Activated T-helper 17 cell treated with anti-CD3 and anti-CD28 coated beads, Interleukin-2, amount 50 U/mL, for 72 hours (primary cell): ENCODE measurements at regions not wholly inside any gene's neighbourhood (a gene's known extent, or its start where the extent isn't known, plus 50 kb on each side); places are given as distances from the start of the nearest gene placed in this dataset.

ENCODE experiments used
- ATAC-seq: fragments of 150-1000 bp; cut with Tn5 transposase; replicated peaks from 2 replicates; pipeline ENCODE4 v1.10.0; 2021; ENCODE audit warnings: mild to moderate bottlenecking, moderate library complexity
- H3K27ac Mint-ChIP-seq: one replicate; pipeline ENCODE4 v1.8.0; 2022; ENCODE audit warnings: mixed read lengths
- H3K27me3 Mint-ChIP-seq: one replicate; pipeline ENCODE4 v1.8.0; 2022; ENCODE audit warnings: mixed read lengths
- H3K36me3 Mint-ChIP-seq: one replicate; pipeline ENCODE4 v1.8.0; 2022; ENCODE audit warnings: low read depth, mild to moderate bottlenecking, mixed read lengths
- H3K4me1 Mint-ChIP-seq: one replicate; pipeline ENCODE4 v1.8.0; 2022; ENCODE audit warnings: mixed read lengths
- H3K4me3 Mint-ChIP-seq: one replicate; pipeline ENCODE4 v1.8.0; 2022; ENCODE audit warnings: mild to moderate bottlenecking, mixed read lengths
- H3K9me3 Mint-ChIP-seq: one replicate; pipeline ENCODE4 v1.8.0; 2022; ENCODE audit warnings: mixed read lengths

- no peak for ATAC-seq
- Mint-ChIP-seq H3K27ac (no peak overlapping the region), H3K4me1 (no peaks in the 10 kb centered on the region), H3K27me3 (peaks cover 35% of the 10 kb centered on the region), H3K4me3 (no peak overlapping the region), H3K9me3 (no peaks in the 10 kb centered on the region), H3K36me3 (no peaks in the 10 kb centered on the region)
These were observed 124.4 kb downstream of the FBXO15 start for GRCh38 chr18:74023220-74023619.

- no peaks in the 10 kb centered on the region for H3K36me3 Mint-ChIP-seq
- no peak overlapping the region for H3K27ac Mint-ChIP-seq
- peaks cover 37% of the 10 kb centered on the region for H3K27me3 Mint-ChIP-seq
- H3K4me3 Mint-ChIP-seq = no peak overlapping the region
- no peak for ATAC-seq
- H3K4me1 Mint-ChIP-seq = peaks cover 4% of the 10 kb centered on the region
- H3K9me3 Mint-ChIP-seq = no peaks in the 10 kb centered on the region
These were observed 127.8 kb downstream of the FBXO15 start for GRCh38 chr18:74019864-74020263.

GRCh38 chr18:74013955-74014354 lies 133.7 kb downstream of the FBXO15 start:
- H3K36me3 Mint-ChIP-seq = no peaks in the 10 kb centered on the region
- no peak for ATAC-seq
- no peak overlapping the region for H3K4me3 Mint-ChIP-seq
- peaks cover 17% of the 10 kb centered on the region for H3K27me3 Mint-ChIP-seq
- H3K4me1 Mint-ChIP-seq = peaks cover 4% of the 10 kb centered on the region
- no peak overlapping the region for H3K27ac Mint-ChIP-seq
- no peaks in the 10 kb centered on the region for H3K9me3 Mint-ChIP-seq

GRCh38 chr18:74012954-74013630 lies 134.5 kb downstream of the FBXO15 start:
- Mint-ChIP-seq H3K36me3 (no peaks in the 10 kb centered on the region), H3K27me3 (peaks cover 14% of the 10 kb centered on the region), H3K4me3 (no peak overlapping the region), H3K4me1 (peaks cover 4% of the 10 kb centered on the region), H3K27ac (no peak overlapping the region), H3K9me3 (no peaks in the 10 kb centered on the region)
- ATAC-seq = no peak

GRCh38 chr18:74006143-74006542 lies 141.5 kb downstream of the FBXO15 start:
- no peak overlapping the region for H3K27ac Mint-ChIP-seq
- H3K4me1 Mint-ChIP-seq = no peaks in the 10 kb centered on the region
- ATAC-seq = no peak
- H3K4me3 Mint-ChIP-seq = no peak overlapping the region
- no peaks in the 10 kb centered on the region for H3K9me3 Mint-ChIP-seq
- H3K36me3 Mint-ChIP-seq = no peaks in the 10 kb centered on the region
- no peaks in the 10 kb centered on the region for H3K27me3 Mint-ChIP-seq

- H3K27ac Mint-ChIP-seq = no peak overlapping the region
- H3K9me3 Mint-ChIP-seq = no peaks in the 10 kb centered on the region
- H3K36me3 Mint-ChIP-seq = no peaks in the 10 kb centered on the region
- no peaks in the 10 kb centered on the region for H3K4me1 Mint-ChIP-seq
- no peak overlapping the region for H3K4me3 Mint-ChIP-seq
- ATAC-seq = no peak
- H3K27me3 Mint-ChIP-seq = no peaks in the 10 kb centered on the region
These were observed 142.1 kb downstream of the FBXO15 start for GRCh38 chr18:74005320-74006109.

- Mint-ChIP-seq H3K27ac (no peak overlapping the region), H3K4me3 (no peak overlapping the region), H3K4me1 (no peaks in the 10 kb centered on the region), H3K9me3 (no peaks in the 10 kb centered on the region), H3K27me3 (no peaks in the 10 kb centered on the region), H3K36me3 (no peaks in the 10 kb centered on the region)
- ATAC-seq = no peak
These were observed 155.2 kb downstream of the FBXO15 start for GRCh38 chr18:73992242-73993022.

GRCh38 chr18:73991570-73991969 lies 156.1 kb downstream of the FBXO15 start:
- Mint-ChIP-seq H3K4me3 (no peak overlapping the region), H3K27me3 (no peaks in the 10 kb centered on the region), H3K36me3 (no peaks in the 10 kb centered on the region), H3K9me3 (no peaks in the 10 kb centered on the region), H3K27ac (no peak overlapping the region), H3K4me1 (no peaks in the 10 kb centered on the region)
- no peak for ATAC-seq

- ATAC-seq = no peak
- H3K27ac Mint-ChIP-seq = no peak overlapping the region
- no peaks in the 10 kb centered on the region for H3K4me1 Mint-ChIP-seq
- H3K36me3 Mint-ChIP-seq = no peaks in the 10 kb centered on the region
- no peak overlapping the region for H3K4me3 Mint-ChIP-seq
- H3K9me3 Mint-ChIP-seq = no peaks in the 10 kb centered on the region
- H3K27me3 Mint-ChIP-seq = no peaks in the 10 kb centered on the region
These were observed 157.4 kb downstream of the FBXO15 start for GRCh38 chr18:73990258-73990657.

- Mint-ChIP-seq H3K27ac (no peak overlapping the region), H3K9me3 (no peaks in the 10 kb centered on the region), H3K27me3 (no peaks in the 10 kb centered on the region), H3K4me1 (no peaks in the 10 kb centered on the region), H3K36me3 (no peaks in the 10 kb centered on the region), H3K4me3 (no peak overlapping the region)
- no peak for ATAC-seq
These were observed 160.2 kb downstream of the FBXO15 start for GRCh38 chr18:73987247-73987980.

GRCh38 chr18:73986711-73987110 lies 160.9 kb downstream of the FBXO15 start:
- Mint-ChIP-seq H3K4me3 (no peak overlapping the region), H3K4me1 (no peaks in the 10 kb centered on the region), H3K9me3 (no peaks in the 10 kb centered on the region), H3K27ac (no peak overlapping the region), H3K27me3 (no peaks in the 10 kb centered on the region), H3K36me3 (no peaks in the 10 kb centered on the region)
- no peak for ATAC-seq

GRCh38 chr18:73985855-73986625 lies 161.6 kb downstream of the FBXO15 start:
- Mint-ChIP-seq H3K9me3 (no peaks in the 10 kb centered on the region), H3K36me3 (no peaks in the 10 kb centered on the region), H3K4me3 (no peak overlapping the region), H3K27ac (no peak overlapping the region), H3K27me3 (no peaks in the 10 kb centered on the region), H3K4me1 (no peaks in the 10 kb centered on the region)
- ATAC-seq = no peak

GRCh38 chr18:73983970-73984369 lies 163.7 kb downstream of the FBXO15 start:
- Mint-ChIP-seq H3K4me3 (no peak overlapping the region), H3K27me3 (peaks cover 10% of the 10 kb centered on the region), H3K36me3 (no peaks in the 10 kb centered on the region), H3K9me3 (no peaks in the 10 kb centered on the region), H3K4me1 (no peaks in the 10 kb centered on the region), H3K27ac (no peak overlapping the region)
- ATAC-seq = no peak

- Mint-ChIP-seq H3K27ac (no peak overlapping the region), H3K36me3 (no peaks in the 10 kb centered on the region), H3K27me3 (peaks cover 15% of the 10 kb centered on the region), H3K4me1 (no peaks in the 10 kb centered on the region), H3K9me3 (no peaks in the 10 kb centered on the region), H3K4me3 (no peak overlapping the region)
- ATAC-seq = no peak
These were observed 164.1 kb downstream of the FBXO15 start for GRCh38 chr18:73983496-73983895.
